SK-N-SH (cell line): ENCODE measurements at regions not wholly inside any gene's neighbourhood (a gene's known extent, or its start where the extent isn't known, plus 50 kb on each side); places are given as distances from the start of the nearest gene placed in this dataset.

Source experiments
- CTCF ChIA-PET: fragments of 300-600, 350-600 bp; formaldehyde crosslinking; extraction: SDS; loops from one replicate; lab custom pipeline; 2021; lab: Yijun Ruan, JAX
- POLR2A ChIA-PET: fragments of 350-600 bp; sonication (Branson Sonifier 250); formaldehyde crosslinking; extraction: SDS; loops from one replicate; lab custom pipeline; 2020; ENCODE audit warnings: antibody characterized with exemption, inconsistent platforms; lab: Yijun Ruan, JAX
- DNase-seq: peaks from one replicate; pipeline ENCODE4 v3.0.0; 2012
- H2AFZ ChIP-seq: fragments of 200-600 bp; sonication (generic); 2 replicates; pipeline ENCODE4 v1.8.1; 2016; ENCODE audit warnings: antibody characterized with exemption, mild to moderate bottlenecking, low read depth
- H3F3A ChIP-seq: fragments of 200-600 bp; sonication (generic); replicated peaks from 2 replicates; pipeline ENCODE3; 2016; ENCODE audit warnings: antibody characterized with exemption, mild to moderate bottlenecking; ENCODE audit not compliant: insufficient read depth
- H3K27ac ChIP-seq, 2 experiments: fragments of 200-500 bp in 1 of 2; fragments of 200-600 bp in 1 of 2; sonication (Bioruptor generic) in 1 of 2; sonication (generic), shearing (Covaris generic) in 1 of 2; 2 replicates each; pipeline versions ENCODE4 v1.5.1 to v1.6.1; 2014 to 2016; ENCODE audit warnings: low read depth in 2 of 2, inconsistent platforms in 1 of 2, low read length in 1 of 2, mild to moderate bottlenecking in 1 of 2, mixed read lengths in 1 of 2
- H3K27me3 ChIP-seq: fragments of 200-600 bp; sonication (generic), shearing (Covaris generic); 2 replicates; pipeline ENCODE4 v1.6.1; 2016; ENCODE audit warnings: mixed run types; ENCODE audit not compliant: insufficient read depth
- H3K36me3 ChIP-seq, 2 experiments: fragments of 200-500 bp in 1 of 2; fragments of 200-600 bp in 1 of 2; sonication (Bioruptor generic) in 1 of 2; sonication (generic) in 1 of 2; replicated peaks in 1 of 2; 2 replicates each; pipeline versions ENCODE3 to v1.5.1; 2014 to 2016; ENCODE audit warnings: low read length in 1 of 2, mild to moderate bottlenecking in 1 of 2; ENCODE audit not compliant: insufficient read depth in 2 of 2, control insufficient read depth in 1 of 2
- H3K4me1 ChIP-seq, 2 experiments: fragments of 200-500 bp in 1 of 2; fragments of 200-600 bp in 1 of 2; sonication (Bioruptor generic) in 1 of 2; sonication (generic), shearing (Covaris generic) in 1 of 2; 2 replicates each; pipeline versions ENCODE4 v1.5.1 to v1.6.1; 2014 to 2016; ENCODE audit warnings: low read depth in 1 of 2, low read length in 1 of 2, mixed run types in 1 of 2; ENCODE audit not compliant: insufficient read depth in 2 of 2, control insufficient read depth in 1 of 2
- H3K4me2 ChIP-seq: fragments of 200-600 bp; sonication (generic), shearing (Covaris generic); 2 replicates; pipeline ENCODE4 v1.6.1; 2017; ENCODE audit warnings: mixed run types
- H3K4me3 ChIP-seq, 2 experiments: fragments of 200-500 bp in 1 of 2; fragments of 200-600 bp in 1 of 2; sonication (Bioruptor generic) in 1 of 2; sonication (generic), shearing (Covaris generic) in 1 of 2; 2 replicates each; pipeline versions ENCODE4 v1.5.1 to v1.8.1; 2014 to 2016; ENCODE audit warnings: low read depth in 2 of 2, inconsistent platforms in 1 of 2, low read length in 1 of 2, mild to moderate bottlenecking in 1 of 2, mixed read lengths in 1 of 2, moderate library complexity in 1 of 2
- H3K79me2 ChIP-seq: fragments of 200-600 bp; sonication (generic); 2 replicates; pipeline ENCODE4 v1.8.1; 2017; ENCODE audit warnings: mild to moderate bottlenecking; ENCODE audit not compliant: insufficient read depth
- H3K9ac ChIP-seq: fragments of 200-600 bp; sonication (generic); 2 replicates; pipeline ENCODE4 v1.6.1; 2017; ENCODE audit warnings: mixed run types
- H3K9me2 ChIP-seq: fragments of 200-600 bp; sonication (generic); 2 replicates; pipeline ENCODE4 v1.6.1; 2017; ENCODE audit warnings: mixed run types
- H3K9me3 ChIP-seq: fragments of 200-600 bp; sonication (generic); 2 replicates; pipeline ENCODE4 v1.6.1; 2017; ENCODE audit warnings: mixed run types, mild to moderate bottlenecking, moderate library complexity
- H4K20me1 ChIP-seq: fragments of 200-600 bp; sonication (generic); 2 replicates; pipeline ENCODE4 v1.6.1; 2017; ENCODE audit warnings: mild to moderate bottlenecking, mixed run types; ENCODE audit not compliant: insufficient read depth
- CHD2 ChIP-seq: fragments of 150-350 bp; IDR thresholded peaks from 2 replicates; pipeline ENCODE4 v1.6.1; 2018; ENCODE audit warnings: low read length; ENCODE audit not compliant: partially characterized antibody
- ELF1 ChIP-seq: IDR thresholded peaks from 2 replicates; pipeline ENCODE4 v1.4.0; 2012
- EZH2phosphoT487 ChIP-seq: fragments of 200-600 bp; sonication (generic); IDR thresholded peaks from 2 replicates; pipeline ENCODE4 v1.6.1; 2017; ENCODE audit warnings: low read depth, mixed run types, mild to moderate bottlenecking, antibody characterized with exemption, moderate library complexity, borderline replicate concordance
- FOXJ3 ChIP-seq: sonication (generic); formaldehyde crosslinking; IDR thresholded peaks from 2 replicates; pipeline ENCODE4 v1.5.1; 2020; ENCODE audit warnings: mild to moderate bottlenecking, missing genetic modification reagents
- FOXM1 ChIP-seq: IDR thresholded peaks from 2 replicates; pipeline ENCODE4 v1.4.0; 2012; ENCODE audit warnings: low read depth, mild to moderate bottlenecking
- GABPA ChIP-seq: IDR thresholded peaks from 2 replicates; pipeline ENCODE4 v1.4.0; 2012; ENCODE audit warnings: low read depth, mild to moderate bottlenecking
- MEF2A ChIP-seq: IDR thresholded peaks from 2 replicates; pipeline ENCODE4 v1.4.0; 2012; ENCODE audit warnings: low read depth, borderline replicate concordance
- NFIC ChIP-seq: IDR thresholded peaks from 2 replicates; pipeline ENCODE4 v1.4.0; 2012; ENCODE audit warnings: borderline replicate concordance
- NRF1 ChIP-seq: IDR thresholded peaks from 2 replicates; pipeline ENCODE4 v1.6.1; 2012; ENCODE audit warnings: low read depth, mild to moderate bottlenecking, low read length
- POLR2AphosphoS5 ChIP-seq: IDR thresholded peaks from 2 replicates; pipeline ENCODE4 v1.6.1; 2012; ENCODE audit warnings: low read depth, low read length
- RCOR1 ChIP-seq: fragments of 150-350 bp; IDR thresholded peaks from 2 replicates; pipeline ENCODE4 v1.6.1; 2017; ENCODE audit warnings: antibody characterized with exemption, low read length
- RFX5 ChIP-seq: IDR thresholded peaks from 2 replicates; pipeline ENCODE4 v1.6.1; 2012; ENCODE audit warnings: mild to moderate bottlenecking, improper control_type of control experiment, low read length
- RXRA ChIP-seq: IDR thresholded peaks from 2 replicates; pipeline ENCODE4 v1.4.0; 2012; ENCODE audit warnings: low read depth, mild to moderate bottlenecking, borderline replicate concordance
- SIN3A ChIP-seq: IDR thresholded peaks from 2 replicates; pipeline ENCODE4 v1.6.1; 2012; ENCODE audit warnings: low read depth, mild to moderate bottlenecking, low read length, moderate library complexity, borderline replicate concordance
- SMC3 ChIP-seq: IDR thresholded peaks from 2 replicates; pipeline ENCODE4 v1.6.1; 2012; ENCODE audit warnings: low read depth, low read length, improper control_type of control experiment
- TCF12 ChIP-seq: IDR thresholded peaks from 2 replicates; pipeline ENCODE4 v1.4.0; 2012
- TEAD4 ChIP-seq: IDR thresholded peaks from 2 replicates; pipeline ENCODE4 v1.4.0; 2012; ENCODE audit warnings: mild to moderate bottlenecking, borderline replicate concordance; ENCODE audit not compliant: insufficient read depth
- YY1 ChIP-seq: IDR thresholded peaks from 2 replicates; pipeline ENCODE4 v1.4.0; 2012; ENCODE audit warnings: low read depth, mild to moderate bottlenecking
- WGBS: methylation state at CpG from one replicate; pipeline ENCODE4 v1.1.6; 2017; ENCODE audit warnings: low lambda C conversion rate; 5-methylcytosine and 5-hydroxymethylcytosine counted together
- TF ChIP-seq, protein P1 (sequence below): IDR thresholded peaks from 2 replicates; pipeline ENCODE4 v1.4.0; 2012; ENCODE audit warnings: low read depth, borderline replicate concordance
- TF ChIP-seq, protein P2 (sequence below): IDR thresholded peaks from 2 replicates; pipeline ENCODE4; 2012
- TF ChIP-seq, protein P3 (sequence below): fragments of 150-350 bp; IDR thresholded peaks from 2 replicates; pipeline ENCODE4 v1.6.1; 2016; ENCODE audit warnings: mild to moderate bottlenecking, low read depth, low read length
- TF ChIP-seq, protein P4 (sequence below): fragments of 150-350 bp; IDR thresholded peaks from 2 replicates; pipeline ENCODE4 v1.6.1; 2017; ENCODE audit warnings: antibody characterized with exemption, low read length, low read depth, borderline replicate concordance
- TF ChIP-seq, protein P5 (sequence below): IDR thresholded peaks from 2 replicates; pipeline ENCODE4 v1.4.0; 2012; ENCODE audit warnings: low read depth

DNA sequence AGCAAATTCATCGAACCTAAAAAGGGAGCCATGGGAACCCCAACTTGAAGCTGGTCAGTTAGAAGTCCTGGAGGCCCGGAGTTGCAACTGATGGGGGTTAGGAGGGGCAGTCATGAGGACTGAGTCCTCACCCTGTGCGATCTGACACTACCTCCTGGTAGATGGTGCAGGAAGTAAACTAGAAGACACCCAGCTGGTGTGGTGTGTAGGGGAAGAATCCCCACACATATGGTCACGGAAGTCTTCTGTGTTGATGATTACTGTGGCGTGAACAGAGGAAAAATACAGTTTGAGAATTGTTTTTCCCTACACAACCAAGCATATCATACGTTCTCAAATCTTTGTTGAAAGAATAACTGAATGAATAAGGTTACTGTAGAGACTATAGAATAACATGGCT is 164.6 kb upstream of the KCTD7 start:
- Histone ChIP-seq H3K9me3 (no peaks in the 10 kb centered on the region; the same call in 1 of the 2 replicates), H3K79me2 (no peaks in the 10 kb centered on the region), H3K4me1 (no peaks in the 10 kb centered on the region), H3K9ac (no peak overlapping the region), H3K4me2 (no peak overlapping the region), H3K9me2 (no peaks in the 10 kb centered on the region), H3F3A (no peaks in the 10 kb centered on the region), H2AFZ (no peak overlapping the region), H3K27me3 (no peaks in the 10 kb centered on the region), H4K20me1 (no peaks in the 10 kb centered on the region), H3K4me3 (no peak overlapping the region), H3K36me3 (no peaks in the 10 kb centered on the region), H3K27ac (no peak overlapping the region)
- 97% methylated on average over 6 of the region's 6 CpGs for WGBS
- no peak for TF ChIP-seq NRF1
- TF ChIP-seq, protein P1, sequence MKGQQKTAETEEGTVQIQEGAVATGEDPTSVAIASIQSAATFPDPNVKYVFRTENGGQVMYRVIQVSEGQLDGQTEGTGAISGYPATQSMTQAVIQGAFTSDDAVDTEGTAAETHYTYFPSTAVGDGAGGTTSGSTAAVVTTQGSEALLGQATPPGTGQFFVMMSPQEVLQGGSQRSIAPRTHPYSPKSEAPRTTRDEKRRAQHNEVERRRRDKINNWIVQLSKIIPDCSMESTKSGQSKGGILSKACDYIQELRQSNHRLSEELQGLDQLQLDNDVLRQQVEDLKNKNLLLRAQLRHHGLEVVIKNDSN: no peak
- TF ChIP-seq GABPA: no peak
- no peak for TF ChIP-seq NFIC
- TF ChIP-seq, protein P2, sequence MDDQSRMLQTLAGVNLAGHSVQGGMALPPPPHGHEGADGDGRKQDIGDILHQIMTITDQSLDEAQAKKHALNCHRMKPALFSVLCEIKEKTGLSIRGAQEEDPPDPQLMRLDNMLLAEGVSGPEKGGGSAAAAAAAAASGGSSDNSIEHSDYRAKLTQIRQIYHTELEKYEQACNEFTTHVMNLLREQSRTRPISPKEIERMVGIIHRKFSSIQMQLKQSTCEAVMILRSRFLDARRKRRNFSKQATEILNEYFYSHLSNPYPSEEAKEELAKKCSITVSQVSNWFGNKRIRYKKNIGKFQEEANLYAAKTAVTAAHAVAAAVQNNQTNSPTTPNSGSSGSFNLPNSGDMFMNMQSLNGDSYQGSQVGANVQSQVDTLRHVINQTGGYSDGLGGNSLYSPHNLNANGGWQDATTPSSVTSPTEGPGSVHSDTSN: no peak
- TF ChIP-seq, protein P3, sequence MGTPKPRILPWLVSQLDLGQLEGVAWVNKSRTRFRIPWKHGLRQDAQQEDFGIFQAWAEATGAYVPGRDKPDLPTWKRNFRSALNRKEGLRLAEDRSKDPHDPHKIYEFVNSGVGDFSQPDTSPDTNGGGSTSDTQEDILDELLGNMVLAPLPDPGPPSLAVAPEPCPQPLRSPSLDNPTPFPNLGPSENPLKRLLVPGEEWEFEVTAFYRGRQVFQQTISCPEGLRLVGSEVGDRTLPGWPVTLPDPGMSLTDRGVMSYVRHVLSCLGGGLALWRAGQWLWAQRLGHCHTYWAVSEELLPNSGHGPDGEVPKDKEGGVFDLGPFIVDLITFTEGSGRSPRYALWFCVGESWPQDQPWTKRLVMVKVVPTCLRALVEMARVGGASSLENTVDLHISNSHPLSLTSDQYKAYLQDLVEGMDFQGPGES: no peak
- TF ChIP-seq, protein P4, sequence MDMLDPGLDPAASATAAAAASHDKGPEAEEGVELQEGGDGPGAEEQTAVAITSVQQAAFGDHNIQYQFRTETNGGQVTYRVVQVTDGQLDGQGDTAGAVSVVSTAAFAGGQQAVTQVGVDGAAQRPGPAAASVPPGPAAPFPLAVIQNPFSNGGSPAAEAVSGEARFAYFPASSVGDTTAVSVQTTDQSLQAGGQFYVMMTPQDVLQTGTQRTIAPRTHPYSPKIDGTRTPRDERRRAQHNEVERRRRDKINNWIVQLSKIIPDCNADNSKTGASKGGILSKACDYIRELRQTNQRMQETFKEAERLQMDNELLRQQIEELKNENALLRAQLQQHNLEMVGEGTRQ: no peak
- TF ChIP-seq, protein P5, sequence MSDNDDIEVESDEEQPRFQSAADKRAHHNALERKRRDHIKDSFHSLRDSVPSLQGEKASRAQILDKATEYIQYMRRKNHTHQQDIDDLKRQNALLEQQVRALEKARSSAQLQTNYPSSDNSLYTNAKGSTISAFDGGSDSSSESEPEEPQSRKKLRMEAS: no peak
- TF ChIP-seq YY1: no peak
- TF ChIP-seq SIN3A: no peak
- TF ChIP-seq EZH2phosphoT487: no peak
- no peak for TF ChIP-seq POLR2AphosphoS5
- no peak for TF ChIP-seq MEF2A
- ChIA-PET POLR2A (no interaction called here), CTCF (no interaction called here)
- no peak for DNase-seq

DNA sequence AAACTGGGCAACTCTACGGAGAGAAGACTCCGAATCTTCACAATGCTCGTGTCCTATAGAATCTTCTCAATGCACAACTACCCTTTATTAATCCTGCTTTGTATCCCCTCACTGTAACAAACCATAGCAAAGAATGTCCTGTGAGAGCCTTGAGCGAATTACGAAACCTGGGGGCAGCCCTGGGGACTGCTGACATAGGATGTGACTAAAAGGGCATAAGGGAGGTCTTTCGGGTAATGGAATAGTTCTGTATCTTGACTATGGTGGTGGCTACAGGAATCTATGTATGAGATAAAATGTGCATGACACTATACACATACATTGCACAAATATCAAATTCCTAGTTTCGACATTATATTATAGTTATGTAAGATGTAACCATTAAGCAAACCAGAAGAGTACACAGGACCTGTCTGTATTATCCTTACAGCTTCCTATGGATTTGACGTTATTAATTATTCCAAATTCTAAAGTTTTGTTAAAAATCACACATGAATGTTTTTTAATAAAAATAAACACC is 162.5 kb upstream of the KCTD7 start:
- Histone ChIP-seq H3K36me3 (peaks cover 0 to 6% of the 10 kb centered on the region in 2 experiments), H3K4me1 (no peaks in the 10 kb centered on the region), H3K4me2 (no peak overlapping the region), H3K27ac (no peak overlapping the region), H3F3A (no peaks in the 10 kb centered on the region), H3K9ac (no peak overlapping the region), H3K9me2 (no peaks in the 10 kb centered on the region), H3K27me3 (no peaks in the 10 kb centered on the region), H2AFZ (no peak overlapping the region), H3K9me3 (no peaks in the 10 kb centered on the region; the same call in 1 of the 2 replicates), H4K20me1 (no peaks in the 10 kb centered on the region), H3K79me2 (no peaks in the 10 kb centered on the region), H3K4me3 (no peak overlapping the region)
- ChIA-PET POLR2A (no interaction called here), CTCF (interaction anchor here (0.6 kb wide), 1 partner anchor 55 kb away, joined by 3 read pairs; no protein-coding TSS in a partner anchor)
- WGBS: 91% methylated on average over 8 of the region's 8 CpGs
- DNase-seq: no peak
- TF ChIP-seq, protein P3: no peak
- TF ChIP-seq RXRA (no peak), FOXM1 (no peak), TCF12 (no peak), TEAD4 (no peak), SIN3A (no peak), ELF1 (no peak), NRF1 (no peak), RFX5 (no peak), GABPA (no peak), EZH2phosphoT487 (no peak), CHD2 (no peak), RCOR1 (no peak), FOXJ3 (CRISPR knock-in tag) (no peak), NFIC (no peak), SMC3 (no peak), YY1 (no peak)
- TF ChIP-seq, protein P5: no peak
